SK-N-SH (cell line): ENCODE measurements at regions not wholly inside any gene's neighbourhood (a gene's known extent, or its start where the extent isn't known, plus 50 kb on each side); places are given as distances from the start of the nearest gene placed in this dataset.

Source experiments
- EP300 ChIP-seq, 2 experiments: IDR thresholded peaks; 2 replicates each; pipeline versions ENCODE4 v1.4.0 to v1.6.1; 2012; ENCODE audit warnings: borderline replicate concordance in 1 of 2, low read depth in 1 of 2, low read length in 1 of 2
- EZH2phosphoT487 ChIP-seq: fragments of 200-600 bp; sonication (generic); IDR thresholded peaks from 2 replicates; pipeline ENCODE4 v1.6.1; 2017; ENCODE audit warnings: low read depth, mixed run types, mild to moderate bottlenecking, antibody characterized with exemption, moderate library complexity, borderline replicate concordance
- GABPA ChIP-seq: IDR thresholded peaks from 2 replicates; pipeline ENCODE4 v1.4.0; 2012; ENCODE audit warnings: low read depth, mild to moderate bottlenecking
- MEF2A ChIP-seq: IDR thresholded peaks from 2 replicates; pipeline ENCODE4 v1.4.0; 2012; ENCODE audit warnings: low read depth, borderline replicate concordance
- MXI1 ChIP-seq: IDR thresholded peaks from 2 replicates; pipeline ENCODE4 v1.6.1; 2012; ENCODE audit warnings: mild to moderate bottlenecking, low read depth, low read length, improper control_type of control experiment
- RCOR1 ChIP-seq: fragments of 150-350 bp; IDR thresholded peaks from 2 replicates; pipeline ENCODE4 v1.6.1; 2017; ENCODE audit warnings: antibody characterized with exemption, low read length
- RFX5 ChIP-seq: IDR thresholded peaks from 2 replicates; pipeline ENCODE4 v1.6.1; 2012; ENCODE audit warnings: mild to moderate bottlenecking, improper control_type of control experiment, low read length
- YY1 ChIP-seq: IDR thresholded peaks from 2 replicates; pipeline ENCODE4 v1.4.0; 2012; ENCODE audit warnings: low read depth, mild to moderate bottlenecking
- TF ChIP-seq, protein P1 (sequence below): fragments of 200-600 bp; sonication (generic); IDR thresholded peaks from 2 replicates; pipeline ENCODE4 v1.6.1; 2017; ENCODE audit warnings: antibody characterized with exemption, mild to moderate bottlenecking, moderate library complexity
- TF ChIP-seq, protein P2 (sequence below): IDR thresholded peaks from 2 replicates; pipeline ENCODE4 v1.4.0; 2012; ENCODE audit warnings: low read depth
- TF ChIP-seq, protein P3 (sequence below): fragments of 150-350 bp; IDR thresholded peaks from 2 replicates; pipeline ENCODE4 v1.6.1; 2017; ENCODE audit warnings: antibody characterized with exemption, low read length, low read depth, borderline replicate concordance

DNA sequence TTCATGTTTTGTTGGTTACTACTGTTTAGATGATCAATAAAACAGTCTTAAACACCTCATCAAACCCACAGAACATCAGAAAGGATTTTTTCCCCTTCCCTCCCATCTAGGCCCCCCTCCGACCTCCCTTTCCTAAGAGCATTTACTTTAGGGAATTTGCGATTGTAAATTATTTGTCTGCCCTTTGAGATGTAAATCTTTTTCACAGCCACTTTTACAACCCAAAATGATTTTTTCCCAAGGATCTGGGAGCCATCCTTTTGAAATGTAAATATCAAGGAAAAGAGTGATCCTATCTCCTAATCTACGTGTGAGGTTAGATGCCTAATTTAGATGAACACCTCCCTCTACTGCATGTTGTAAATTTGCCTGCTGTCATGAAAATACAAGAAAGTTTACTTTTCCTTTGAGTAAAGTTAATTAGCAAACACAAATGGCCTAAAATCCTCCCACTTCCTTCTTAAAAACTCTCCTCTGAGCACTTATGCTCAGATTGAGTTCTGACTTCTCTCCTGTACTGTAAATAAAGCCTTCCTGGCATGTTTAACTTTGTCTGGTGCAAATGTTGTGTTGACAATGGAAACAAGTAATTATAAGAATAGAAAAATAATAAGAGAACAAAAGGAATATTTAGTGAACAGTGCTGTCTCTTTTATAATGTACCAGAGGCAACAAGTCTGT, 1646.9 kb upstream of the SPRY2 start:
- TF ChIP-seq EP300 (IDR thresholded peaks at IDR 0.05; ENCODE audit: borderline replicate concordance in 1 of 2, low read depth in 1 of 2, low read length in 1 of 2) (no peak), GABPA (no peak), EZH2phosphoT487 (no peak), MXI1 (no peak), RFX5 (no peak), YY1 (no peak), MEF2A (no peak), RCOR1 (no peak)
- TF ChIP-seq, protein P1, sequence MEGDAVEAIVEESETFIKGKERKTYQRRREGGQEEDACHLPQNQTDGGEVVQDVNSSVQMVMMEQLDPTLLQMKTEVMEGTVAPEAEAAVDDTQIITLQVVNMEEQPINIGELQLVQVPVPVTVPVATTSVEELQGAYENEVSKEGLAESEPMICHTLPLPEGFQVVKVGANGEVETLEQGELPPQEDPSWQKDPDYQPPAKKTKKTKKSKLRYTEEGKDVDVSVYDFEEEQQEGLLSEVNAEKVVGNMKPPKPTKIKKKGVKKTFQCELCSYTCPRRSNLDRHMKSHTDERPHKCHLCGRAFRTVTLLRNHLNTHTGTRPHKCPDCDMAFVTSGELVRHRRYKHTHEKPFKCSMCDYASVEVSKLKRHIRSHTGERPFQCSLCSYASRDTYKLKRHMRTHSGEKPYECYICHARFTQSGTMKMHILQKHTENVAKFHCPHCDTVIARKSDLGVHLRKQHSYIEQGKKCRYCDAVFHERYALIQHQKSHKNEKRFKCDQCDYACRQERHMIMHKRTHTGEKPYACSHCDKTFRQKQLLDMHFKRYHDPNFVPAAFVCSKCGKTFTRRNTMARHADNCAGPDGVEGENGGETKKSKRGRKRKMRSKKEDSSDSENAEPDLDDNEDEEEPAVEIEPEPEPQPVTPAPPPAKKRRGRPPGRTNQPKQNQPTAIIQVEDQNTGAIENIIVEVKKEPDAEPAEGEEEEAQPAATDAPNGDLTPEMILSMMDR = no peak
- TF ChIP-seq, protein P2, sequence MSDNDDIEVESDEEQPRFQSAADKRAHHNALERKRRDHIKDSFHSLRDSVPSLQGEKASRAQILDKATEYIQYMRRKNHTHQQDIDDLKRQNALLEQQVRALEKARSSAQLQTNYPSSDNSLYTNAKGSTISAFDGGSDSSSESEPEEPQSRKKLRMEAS = no peak
- TF ChIP-seq, protein P3, sequence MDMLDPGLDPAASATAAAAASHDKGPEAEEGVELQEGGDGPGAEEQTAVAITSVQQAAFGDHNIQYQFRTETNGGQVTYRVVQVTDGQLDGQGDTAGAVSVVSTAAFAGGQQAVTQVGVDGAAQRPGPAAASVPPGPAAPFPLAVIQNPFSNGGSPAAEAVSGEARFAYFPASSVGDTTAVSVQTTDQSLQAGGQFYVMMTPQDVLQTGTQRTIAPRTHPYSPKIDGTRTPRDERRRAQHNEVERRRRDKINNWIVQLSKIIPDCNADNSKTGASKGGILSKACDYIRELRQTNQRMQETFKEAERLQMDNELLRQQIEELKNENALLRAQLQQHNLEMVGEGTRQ = no peak
